Hypothalamus (tissue), 51 donors: ENCODE measurements at regions not wholly inside any gene's neighbourhood (a gene's known extent, or its start where the extent isn't known, plus 50 kb on each side); places are given as distances from the start of the nearest gene placed in this dataset.

Experiments used
- DNase-seq, 51 donors: peaks; one replicate each; lab custom pipeline; 2025; lab: John Stamatoyannopoulos, UW

DNA sequence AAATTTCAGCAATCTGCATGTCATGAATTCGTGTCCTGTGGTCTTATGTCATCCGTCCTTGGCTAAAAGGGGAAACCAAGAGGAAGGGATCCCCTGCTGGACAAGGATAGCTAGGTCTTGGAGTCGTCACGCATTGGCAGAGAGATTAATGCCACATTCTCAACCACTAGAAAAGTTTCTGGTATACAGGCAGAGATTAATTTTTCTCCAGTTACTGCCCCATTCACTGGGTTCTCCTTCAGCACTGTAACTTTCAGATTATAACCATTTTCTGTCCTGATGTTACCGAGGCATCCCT is 1060.6 kb upstream of the AUTS2 start:
- DNase-seq, result no peak

DNA sequence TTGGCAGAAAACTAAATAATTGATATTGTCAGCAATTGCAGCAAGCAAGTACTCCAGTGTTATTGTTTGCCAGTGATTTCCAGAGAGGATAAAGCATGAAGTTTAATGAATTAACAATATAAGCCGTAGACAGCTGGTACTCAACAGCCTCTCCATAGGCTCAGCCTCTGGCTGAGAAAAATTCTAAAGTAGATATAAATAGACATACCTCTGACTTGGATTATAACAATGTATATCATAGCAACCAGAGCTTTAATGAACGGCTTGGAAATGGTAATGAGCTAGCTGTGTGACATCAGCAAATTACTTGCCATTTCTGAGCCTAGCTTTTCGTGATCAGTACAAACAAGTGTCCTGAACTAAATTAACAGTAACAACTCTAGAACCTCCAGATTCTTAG is 1055.4 kb upstream of the AUTS2 start:
- DNase-seq, result no peak

DNA sequence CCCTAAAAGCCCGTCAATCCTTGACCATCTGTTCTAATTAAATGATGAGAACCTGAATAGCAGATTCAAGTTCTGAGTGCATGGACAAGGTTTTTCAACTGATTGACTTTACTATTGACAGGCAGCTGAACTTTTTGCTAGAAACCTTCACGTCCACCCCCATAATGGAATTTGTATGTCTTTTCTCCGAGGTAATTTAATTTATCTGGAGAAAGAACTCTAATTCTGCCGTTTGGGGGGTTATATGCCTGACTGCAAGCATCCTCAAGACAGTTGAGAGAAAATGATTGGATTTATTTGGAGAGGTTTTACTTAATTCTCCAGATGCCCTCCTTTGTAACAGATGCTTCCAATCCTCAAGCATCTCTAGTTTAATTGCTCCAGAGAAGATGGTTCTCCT is 1053.4 kb upstream of the AUTS2 start:
- DNase-seq, result no peak

- DNase-seq, result no peak
These were observed 1051.1 kb upstream of the AUTS2 start for GRCh38 chr7:68547181-68547580.

DNA sequence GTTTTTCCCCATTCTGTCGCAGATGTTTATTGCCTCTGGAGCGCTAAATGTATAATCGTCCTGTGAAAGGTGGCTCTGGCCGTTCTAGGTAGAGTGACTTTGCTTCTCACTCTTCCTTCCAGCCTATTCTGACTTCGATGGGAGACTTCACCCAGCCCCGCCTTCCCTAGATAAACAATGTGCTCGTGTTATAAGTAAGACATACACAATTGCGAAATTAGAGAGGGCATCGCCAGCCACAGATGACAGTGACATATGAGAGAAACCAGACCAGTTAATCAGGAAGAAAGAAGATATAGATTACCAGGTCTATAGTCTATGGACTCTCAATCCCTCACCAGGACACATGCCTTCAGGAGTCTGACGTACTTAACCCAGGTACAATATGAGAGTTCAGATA is 1050.5 kb upstream of the AUTS2 start:
- DNase-seq, result no peak

DNA sequence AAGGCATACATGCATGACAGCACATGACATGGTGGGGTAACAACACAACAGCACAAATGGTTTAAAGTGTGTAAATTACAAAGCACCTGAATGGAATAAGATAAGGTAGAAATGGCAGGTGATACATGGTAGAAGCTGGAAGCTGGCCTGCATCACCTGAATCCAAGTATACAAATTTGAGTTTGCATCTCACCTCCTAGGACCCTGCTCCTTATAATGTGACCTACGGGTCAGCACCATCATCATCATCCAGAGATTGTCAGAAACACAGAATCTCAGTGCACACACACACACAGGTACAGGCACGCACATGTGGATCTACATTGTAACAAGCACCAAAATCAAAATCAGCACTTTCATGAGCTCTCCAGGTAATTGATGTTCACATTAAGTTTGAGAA is 1048.2 kb upstream of the AUTS2 start:
- DNase-seq, result no peak

GRCh38 chr7:68550635-68551034 is 1047.6 kb upstream of the AUTS2 start:
- no peak for DNase-seq

DNA sequence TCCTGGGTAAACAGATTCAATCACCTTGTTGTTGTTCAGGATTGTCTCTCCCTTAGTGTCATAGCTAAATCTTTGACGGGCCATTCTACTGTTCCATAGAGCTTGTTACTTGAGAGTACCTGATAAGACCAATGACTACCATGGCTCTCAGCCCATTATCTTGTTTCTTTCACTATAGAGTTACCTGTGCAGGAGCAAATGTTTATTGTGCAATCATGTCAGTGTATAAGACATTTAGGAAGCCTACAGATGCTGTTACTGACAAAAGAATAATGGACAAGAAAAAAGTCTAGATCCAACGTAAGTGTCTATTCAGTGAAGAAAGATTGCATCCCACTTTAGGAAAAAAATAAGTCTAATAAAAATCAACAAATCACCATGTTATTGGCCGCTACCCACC is 1041.7 kb upstream of the AUTS2 start:
- no peak for DNase-seq

- no peak for DNase-seq
These were observed 1038.8 kb upstream of the AUTS2 start for GRCh38 chr7:68559518-68559917.

GRCh38 chr7:68562323-68562899 is 1035.9 kb upstream of the AUTS2 start:
- no peak for DNase-seq

DNA sequence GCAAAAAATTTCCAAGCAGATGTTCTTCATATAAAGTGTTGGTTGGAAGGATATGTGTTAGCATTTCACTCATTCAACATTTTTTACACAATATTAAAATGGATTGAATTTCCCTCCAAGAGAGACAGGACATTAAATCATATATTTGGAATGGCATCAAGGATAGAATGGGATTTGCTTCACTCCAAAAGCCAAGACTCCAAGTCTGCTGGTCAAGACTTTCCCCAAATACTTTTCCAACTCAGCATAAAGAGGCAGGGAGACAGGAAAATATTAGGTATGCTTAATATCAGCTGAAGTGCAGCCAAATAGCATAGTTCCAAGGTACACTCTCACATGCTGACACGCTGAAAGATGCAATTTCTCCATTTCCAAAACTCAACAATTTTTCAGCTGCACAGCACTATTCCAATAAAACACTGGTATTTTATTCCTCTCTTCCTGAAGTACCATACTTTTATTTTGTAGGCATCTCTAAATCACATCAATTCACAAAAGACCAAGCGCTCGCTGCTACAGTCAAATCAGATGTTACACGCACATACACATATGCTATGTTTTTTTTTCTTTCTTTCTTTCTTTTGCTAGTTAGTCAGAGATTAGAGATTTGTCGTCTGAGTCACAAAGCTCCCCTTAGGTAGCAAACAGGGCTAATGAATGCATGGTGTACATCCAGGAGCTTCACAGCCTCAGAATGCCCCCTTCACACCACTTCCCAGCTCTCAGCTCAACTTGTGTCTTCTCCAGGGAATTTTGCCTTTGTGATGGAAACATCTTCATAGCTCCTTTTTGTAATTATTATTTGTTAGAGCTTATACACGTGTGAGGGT is 1033.8 kb upstream of the AUTS2 start:
- DNase-seq, result no peak

- DNase-seq, result no peak
These were observed 1027.0 kb upstream of the AUTS2 start for GRCh38 chr7:68571286-68571685.

GRCh38 chr7:68573271-68574005 is 1024.8 kb upstream of the AUTS2 start:
- peak in 1 of 51 donors; percentile 0 for DNase-seq

GRCh38 chr7:68576366-68576765 is 1021.9 kb upstream of the AUTS2 start:
- DNase-seq, result no peak

- no peak for DNase-seq
These were observed 1016.9 kb upstream of the AUTS2 start for GRCh38 chr7:68581417-68581816.

DNA sequence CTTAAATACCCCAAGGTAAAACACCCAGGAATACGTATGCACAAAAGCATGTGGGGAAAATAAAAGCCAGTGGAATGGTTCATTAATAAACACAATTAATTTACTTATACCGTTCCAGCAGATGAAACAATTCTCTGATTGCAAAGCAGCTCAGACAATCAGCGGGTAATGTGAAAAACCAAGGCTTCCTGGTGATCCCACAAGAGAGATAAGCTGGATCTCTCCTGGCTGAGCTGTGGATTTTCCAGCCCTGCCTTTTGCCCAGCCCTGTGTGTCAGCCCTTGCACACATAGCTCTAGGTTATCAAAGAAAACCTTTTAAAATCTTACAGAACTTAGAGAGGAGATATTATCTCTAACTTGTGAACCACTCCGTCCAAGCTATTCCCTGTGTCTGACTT is 1010.7 kb upstream of the AUTS2 start:
- no peak for DNase-seq

GRCh38 chr7:68601826-68602225 is 996.4 kb upstream of the AUTS2 start:
- no peak for DNase-seq

DNA sequence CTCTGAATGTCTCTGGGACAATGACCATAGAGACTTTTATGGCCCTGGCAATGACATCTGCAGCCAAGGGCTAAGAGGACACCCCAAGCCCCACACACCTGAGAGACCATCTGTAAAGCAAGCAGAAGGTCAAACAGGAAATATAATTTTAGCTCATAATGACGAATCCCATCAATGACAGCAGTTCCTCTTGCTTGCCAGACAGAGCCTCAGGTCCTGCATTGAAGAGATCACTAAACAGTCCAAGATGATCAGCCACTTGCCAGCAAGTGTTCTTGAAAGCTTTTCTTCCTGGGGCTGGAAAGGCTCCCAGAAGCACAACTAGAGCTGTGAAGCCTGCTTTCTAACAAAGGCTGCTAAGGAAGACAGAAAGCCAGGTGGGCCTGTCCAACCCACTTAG is 993.7 kb upstream of the AUTS2 start:
- no peak for DNase-seq

DNA sequence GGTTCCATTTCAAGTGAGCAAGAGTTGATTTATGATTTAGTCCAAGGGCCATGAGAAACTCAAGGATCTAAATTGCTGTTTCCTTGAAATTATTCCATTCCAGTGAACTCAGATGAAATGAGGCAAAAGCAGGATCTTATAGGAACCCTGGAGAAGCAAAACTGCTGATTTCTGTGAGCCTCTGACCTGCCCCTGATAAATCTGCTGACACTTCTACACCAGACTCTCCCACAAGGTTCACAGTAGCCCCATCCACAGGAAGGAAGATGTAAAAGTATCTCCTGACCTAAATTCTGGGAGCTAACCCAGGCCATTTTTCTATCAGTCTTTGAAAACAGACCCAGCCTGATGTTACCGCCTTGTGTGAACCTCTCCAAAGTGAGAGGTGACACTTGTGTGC is 987.6 kb upstream of the AUTS2 start:
- DNase-seq, result no peak

DNA sequence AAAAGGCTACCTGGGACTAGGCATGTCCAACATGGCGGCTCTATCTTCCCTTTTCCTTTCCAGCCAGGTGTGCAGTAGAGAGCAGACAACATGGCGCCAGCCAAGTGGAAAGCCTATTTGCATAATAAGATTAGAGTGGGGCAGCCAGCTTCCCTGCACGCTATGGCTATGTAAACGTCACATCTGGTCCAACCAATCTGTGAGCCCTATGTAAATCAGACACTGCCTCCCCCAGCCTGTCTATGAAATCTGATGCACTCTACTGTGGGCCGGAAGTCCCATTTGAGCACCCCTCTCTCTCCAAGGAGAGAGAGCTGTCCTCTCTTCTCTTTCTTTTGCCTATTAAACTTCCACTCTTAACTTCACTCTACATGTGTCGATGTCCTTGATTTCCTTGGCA is 984.9 kb upstream of the AUTS2 start:
- DNase-seq, result no peak

DNA sequence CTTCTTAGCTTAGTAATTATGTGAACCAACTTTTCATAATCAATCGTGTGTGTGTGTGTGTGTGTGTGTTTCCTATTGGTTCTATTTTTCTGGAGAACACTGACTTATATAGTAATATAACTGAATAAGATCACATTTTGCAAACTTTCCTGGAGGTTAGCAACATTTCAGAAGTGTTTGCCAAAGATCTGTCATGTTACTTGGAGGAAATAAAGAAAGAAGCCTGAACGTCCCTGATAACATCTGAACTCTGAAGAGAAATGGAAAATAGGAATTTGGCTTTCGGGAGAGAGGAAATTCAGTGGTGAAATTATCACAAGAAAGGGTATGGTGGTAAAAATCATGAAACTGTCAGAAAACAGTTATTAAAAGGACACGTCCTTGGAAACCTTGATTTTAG is 984.4 kb upstream of the AUTS2 start:
- DNase-seq, result no peak

DNA sequence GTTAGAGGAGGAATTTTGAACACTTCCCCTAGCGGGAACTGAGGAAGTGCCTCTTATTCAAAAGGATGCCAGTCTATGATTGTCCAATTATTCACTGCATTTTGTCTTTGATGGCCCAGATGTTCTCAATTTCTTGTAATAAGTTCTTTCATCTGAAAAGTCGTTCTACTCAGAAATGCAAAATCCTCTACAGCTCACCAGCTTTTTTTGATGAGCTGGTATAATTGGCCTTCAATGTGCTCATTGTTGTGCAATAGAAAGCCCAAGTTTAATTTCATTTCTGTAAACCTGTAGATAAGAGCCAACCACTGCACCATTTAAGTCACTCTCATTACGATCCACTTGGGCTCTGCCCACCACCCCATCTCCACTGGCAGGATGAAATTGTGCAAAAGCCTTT is 978.7 kb upstream of the AUTS2 start:
- no peak for DNase-seq
